ENCODE measurements at regions not wholly inside any gene's neighbourhood (a gene's known extent, or its start where the extent isn't known, plus 50 kb on each side); places are given as distances from the start of the nearest gene placed in this dataset.

DNA sequence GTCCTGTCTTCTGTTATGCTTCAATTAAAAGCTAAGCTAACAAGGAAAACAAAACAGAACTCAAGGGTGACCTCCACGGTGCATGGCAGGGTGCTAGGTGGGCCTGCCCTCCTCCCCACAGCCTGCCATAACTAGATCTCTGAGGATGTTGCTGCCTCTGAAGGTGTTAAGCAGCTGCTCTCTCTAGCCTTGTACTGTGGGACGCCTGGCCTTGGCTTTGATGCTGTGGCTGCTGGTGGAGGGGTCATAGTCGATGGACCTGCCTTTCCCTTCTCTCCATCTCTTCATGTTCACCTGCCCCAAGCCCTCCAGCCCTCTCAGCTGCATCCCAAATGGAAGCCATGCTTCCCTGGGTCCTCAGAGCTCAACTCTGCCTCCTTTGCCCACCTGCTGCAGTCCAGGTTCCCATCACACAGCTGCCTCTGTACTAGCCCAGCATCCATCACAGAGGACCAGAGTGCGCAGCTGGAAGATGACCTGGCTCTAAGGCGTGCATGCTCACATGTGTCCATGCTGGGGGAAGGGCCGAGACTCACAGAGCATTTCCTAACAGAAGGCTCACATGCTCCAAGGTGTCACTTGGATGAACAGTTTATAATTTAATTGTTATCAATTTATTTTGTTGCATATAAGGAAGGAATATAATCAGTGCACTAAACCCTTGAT lies 180.3 kb upstream of the E2F8 start:
- TF ChIP-seq, protein P1, sequence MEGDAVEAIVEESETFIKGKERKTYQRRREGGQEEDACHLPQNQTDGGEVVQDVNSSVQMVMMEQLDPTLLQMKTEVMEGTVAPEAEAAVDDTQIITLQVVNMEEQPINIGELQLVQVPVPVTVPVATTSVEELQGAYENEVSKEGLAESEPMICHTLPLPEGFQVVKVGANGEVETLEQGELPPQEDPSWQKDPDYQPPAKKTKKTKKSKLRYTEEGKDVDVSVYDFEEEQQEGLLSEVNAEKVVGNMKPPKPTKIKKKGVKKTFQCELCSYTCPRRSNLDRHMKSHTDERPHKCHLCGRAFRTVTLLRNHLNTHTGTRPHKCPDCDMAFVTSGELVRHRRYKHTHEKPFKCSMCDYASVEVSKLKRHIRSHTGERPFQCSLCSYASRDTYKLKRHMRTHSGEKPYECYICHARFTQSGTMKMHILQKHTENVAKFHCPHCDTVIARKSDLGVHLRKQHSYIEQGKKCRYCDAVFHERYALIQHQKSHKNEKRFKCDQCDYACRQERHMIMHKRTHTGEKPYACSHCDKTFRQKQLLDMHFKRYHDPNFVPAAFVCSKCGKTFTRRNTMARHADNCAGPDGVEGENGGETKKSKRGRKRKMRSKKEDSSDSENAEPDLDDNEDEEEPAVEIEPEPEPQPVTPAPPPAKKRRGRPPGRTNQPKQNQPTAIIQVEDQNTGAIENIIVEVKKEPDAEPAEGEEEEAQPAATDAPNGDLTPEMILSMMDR (IDR thresholded peaks at IDR 0.05; ENCODE audit: insufficient read depth, low read depth, low read length): no peak
- TF ChIP-seq EZH2 (IDR thresholded peaks at IDR 0.05; ENCODE audit: insufficient read depth, low read length): no peak
